ENCODE measurements at regions not wholly inside any gene's neighbourhood (a gene's known extent, or its start where the extent isn't known, plus 50 kb on each side); places are given as distances from the start of the nearest gene placed in this dataset.

GRCh38 chr5:51053361-51053760, 329.9 kb upstream of the ISL1 start:
- H3K56ac ChIP-seq (ENCODE audit: low read length): no peak overlapping the region
- no peak overlapping the region for H3K4me3 ChIP-seq (ENCODE audit: low read length)
- no peak overlapping the region for H3K4ac ChIP-seq (ENCODE audit: low read depth, low read length)
- no peaks in the 10 kb centered on the region for H3K36me3 ChIP-seq (ENCODE audit: control insufficient read depth, insufficient read depth, low read length)
- H3K18ac ChIP-seq (ENCODE audit: low read length): no peak overlapping the region
- no peak overlapping the region for H4K8ac ChIP-seq (ENCODE audit: low read depth, low read length)
- H3K27me3 ChIP-seq (ENCODE audit: insufficient read depth, low read length, poor library complexity): no peaks in the 10 kb centered on the region
- no peak overlapping the region for H3K27ac ChIP-seq (ENCODE audit: low read depth, low read length)
- no peaks in the 10 kb centered on the region for H3K79me1 ChIP-seq (ENCODE audit: low read length)
- no peaks in the 10 kb centered on the region for H3K79me2 ChIP-seq (ENCODE audit: control insufficient read depth, insufficient read depth, low read length)
- H2BK15ac ChIP-seq (replicated peaks; ENCODE audit: low read depth): no peak overlapping the region
- WGBS (ENCODE audit: extremely low coverage, insufficient coverage, low lambda C conversion rate): no CpG with 5 or more reads among the region's 2 CpGs
- H2BK5ac ChIP-seq (ENCODE audit: low read length): no peak overlapping the region
- H3K4me2 ChIP-seq (ENCODE audit: low read length): no peak overlapping the region
- no peak for DNase-seq
- no peaks in the 10 kb centered on the region for H3K4me1 ChIP-seq (ENCODE audit: control insufficient read depth, low read depth, low read length)
- no peak overlapping the region for H2AK5ac ChIP-seq (ENCODE audit: low read length)
- H3K9ac ChIP-seq (ENCODE audit: low read length): no peak overlapping the region
- H4K5ac ChIP-seq (ENCODE audit: low read length): no peak overlapping the region
- no peak overlapping the region for H3K23ac ChIP-seq (ENCODE audit: low read length)
- H2BK120ac ChIP-seq (ENCODE audit: low read depth, low read length): no peak overlapping the region

- WGBS (ENCODE audit: extremely low coverage, insufficient coverage, low lambda C conversion rate): no CpG with 5 or more reads among the region's 5 CpGs
- H3K4me1 ChIP-seq (ENCODE audit: control insufficient read depth, low read depth, low read length): no peaks in the 10 kb centered on the region
Measured at GRCh38 chr5:51060953-51061352, 322.3 kb upstream of the ISL1 start.

GRCh38 chr5:51072937-51073336, 310.3 kb upstream of the ISL1 start:
- H3K36me3 ChIP-seq (ENCODE audit: control insufficient read depth, insufficient read depth, low read length): no peaks in the 10 kb centered on the region
- H4K8ac ChIP-seq (ENCODE audit: low read depth, low read length): no peak overlapping the region
- no peak overlapping the region for H3K4ac ChIP-seq (ENCODE audit: low read depth, low read length)
- no peaks in the 10 kb centered on the region for H3K79me1 ChIP-seq (ENCODE audit: low read length)
- no peak overlapping the region for H3K27ac ChIP-seq (ENCODE audit: low read depth, low read length)
- no peaks in the 10 kb centered on the region for H3K79me2 ChIP-seq (ENCODE audit: control insufficient read depth, insufficient read depth, low read length)
- H3K4me3 ChIP-seq (ENCODE audit: low read length): no peak overlapping the region
- H3K4me1 ChIP-seq (ENCODE audit: control insufficient read depth, low read depth, low read length): no peaks in the 10 kb centered on the region
- no peak overlapping the region for H3K9ac ChIP-seq (ENCODE audit: low read length)
- no peak overlapping the region for H3K4me2 ChIP-seq (ENCODE audit: low read length)
- no peak overlapping the region for H4K5ac ChIP-seq (ENCODE audit: low read length)
- DNase-seq: no peak
- H2BK15ac ChIP-seq (replicated peaks; ENCODE audit: low read depth): no peak overlapping the region
- no peak overlapping the region for H3K18ac ChIP-seq (ENCODE audit: low read length)
- no peaks in the 10 kb centered on the region for H3K27me3 ChIP-seq (ENCODE audit: insufficient read depth, low read length, poor library complexity)
- no peak overlapping the region for H3K56ac ChIP-seq (ENCODE audit: low read length)
- no peak overlapping the region for H3K23ac ChIP-seq (ENCODE audit: low read length)
- no peak overlapping the region for H2BK120ac ChIP-seq (ENCODE audit: low read depth, low read length)
- no CpG with 5 or more reads among the region's 5 CpGs for WGBS (ENCODE audit: extremely low coverage, insufficient coverage, low lambda C conversion rate)
- H2AK5ac ChIP-seq (ENCODE audit: low read length): no peak overlapping the region
- no peak overlapping the region for H2BK5ac ChIP-seq (ENCODE audit: low read length)

More at GRCh38 chr5:51060953-51061352, 322.3 kb upstream of the ISL1 start:
- H3K79me2 ChIP-seq (ENCODE audit: control insufficient read depth, insufficient read depth, low read length): no peaks in the 10 kb centered on the region
- no peak overlapping the region for H2BK5ac ChIP-seq (ENCODE audit: low read length)
- H2BK15ac ChIP-seq (replicated peaks; ENCODE audit: low read depth): no peak overlapping the region
- H3K23ac ChIP-seq (ENCODE audit: low read length): no peak overlapping the region
- H3K4ac ChIP-seq (ENCODE audit: low read depth, low read length): no peak overlapping the region
- DNase-seq: peak; percentile 78
- no peak overlapping the region for H3K18ac ChIP-seq (ENCODE audit: low read length)
- no peak overlapping the region for H3K27ac ChIP-seq (ENCODE audit: low read depth, low read length)
- H3K4me2 ChIP-seq (ENCODE audit: low read length): no peak overlapping the region
- no peak overlapping the region for H2BK120ac ChIP-seq (ENCODE audit: low read depth, low read length)
- no peak overlapping the region for H4K8ac ChIP-seq (ENCODE audit: low read depth, low read length)
- H3K4me3 ChIP-seq (ENCODE audit: low read length): no peak overlapping the region
- no peak overlapping the region for H3K9ac ChIP-seq (ENCODE audit: low read length)
- H4K5ac ChIP-seq (ENCODE audit: low read length): no peak overlapping the region
- H3K79me1 ChIP-seq (ENCODE audit: low read length): no peaks in the 10 kb centered on the region
- H2AK5ac ChIP-seq (ENCODE audit: low read length): no peak overlapping the region
- H3K56ac ChIP-seq (ENCODE audit: low read length): no peak overlapping the region
- H3K36me3 ChIP-seq (ENCODE audit: control insufficient read depth, insufficient read depth, low read length): no peaks in the 10 kb centered on the region
- no peaks in the 10 kb centered on the region for H3K27me3 ChIP-seq (ENCODE audit: insufficient read depth, low read length, poor library complexity)

- no peak overlapping the region for H2BK5ac ChIP-seq (ENCODE audit: low read length)
- H3K4me1 ChIP-seq (ENCODE audit: control insufficient read depth, low read depth, low read length): no peaks in the 10 kb centered on the region
- H3K4me3 ChIP-seq (ENCODE audit: low read length): no peak overlapping the region
- H3K79me2 ChIP-seq (ENCODE audit: control insufficient read depth, insufficient read depth, low read length): no peaks in the 10 kb centered on the region
- no peak overlapping the region for H4K8ac ChIP-seq (ENCODE audit: low read depth, low read length)
- H3K4me2 ChIP-seq (ENCODE audit: low read length): no peak overlapping the region
- H2BK120ac ChIP-seq (ENCODE audit: low read depth, low read length): no peak overlapping the region
- H4K5ac ChIP-seq (ENCODE audit: low read length): no peak overlapping the region
- no peak overlapping the region for H3K56ac ChIP-seq (ENCODE audit: low read length)
- no peak overlapping the region for H3K4ac ChIP-seq (ENCODE audit: low read depth, low read length)
- H3K9ac ChIP-seq (ENCODE audit: low read length): no peak overlapping the region
- no peak overlapping the region for H3K27ac ChIP-seq (ENCODE audit: low read depth, low read length)
- peak; percentile 92 for DNase-seq
- H3K79me1 ChIP-seq (ENCODE audit: low read length): no peaks in the 10 kb centered on the region
- H3K27me3 ChIP-seq (ENCODE audit: insufficient read depth, low read length, poor library complexity): no peaks in the 10 kb centered on the region
- H3K23ac ChIP-seq (ENCODE audit: low read length): no peak overlapping the region
- no peak overlapping the region for H2AK5ac ChIP-seq (ENCODE audit: low read length)
- H2BK15ac ChIP-seq (replicated peaks; ENCODE audit: low read depth): no peak overlapping the region
- WGBS (ENCODE audit: extremely low coverage, insufficient coverage, low lambda C conversion rate): no CpG with 5 or more reads among the region's 1 CpG
- no peaks in the 10 kb centered on the region for H3K36me3 ChIP-seq (ENCODE audit: control insufficient read depth, insufficient read depth, low read length)
- no peak overlapping the region for H3K18ac ChIP-seq (ENCODE audit: low read length)
Measured at GRCh38 chr5:51082741-51083140, 300.5 kb upstream of the ISL1 start.

- Histone ChIP-seq H3K9ac (ENCODE audit: low read length) (no peak overlapping the region), H2AK5ac (ENCODE audit: low read length) (no peak overlapping the region), H2BK5ac (ENCODE audit: low read length) (no peak overlapping the region), H3K79me2 (ENCODE audit: control insufficient read depth, insufficient read depth, low read length) (no peaks in the 10 kb centered on the region), H3K27me3 (ENCODE audit: insufficient read depth, low read length, poor library complexity) (no peaks in the 10 kb centered on the region), H3K18ac (ENCODE audit: low read length) (no peak overlapping the region), H4K5ac (ENCODE audit: low read length) (no peak overlapping the region), H3K4me2 (ENCODE audit: low read length) (no peak overlapping the region), H2BK120ac (ENCODE audit: low read depth, low read length) (no peak overlapping the region), H3K56ac (ENCODE audit: low read length) (no peak overlapping the region), H3K4ac (ENCODE audit: low read depth, low read length) (no peak overlapping the region), H3K4me1 (ENCODE audit: control insufficient read depth, low read depth, low read length) (no peaks in the 10 kb centered on the region), H3K27ac (ENCODE audit: low read depth, low read length) (no peak overlapping the region), H4K8ac (ENCODE audit: low read depth, low read length) (no peak overlapping the region), H2BK15ac (replicated peaks; ENCODE audit: low read depth) (no peak overlapping the region), H3K79me1 (ENCODE audit: low read length) (no peaks in the 10 kb centered on the region), H3K4me3 (ENCODE audit: low read length) (no peak overlapping the region), H3K23ac (ENCODE audit: low read length) (no peak overlapping the region), H3K36me3 (ENCODE audit: control insufficient read depth, insufficient read depth, low read length) (no peaks in the 10 kb centered on the region)
- DNase-seq: no peak
- WGBS (ENCODE audit: extremely low coverage, insufficient coverage, low lambda C conversion rate): no CpG with 5 or more reads among the region's 2 CpGs
Measured at GRCh38 chr5:51091816-51092215, 291.4 kb upstream of the ISL1 start.

- Histone ChIP-seq H2AK5ac (ENCODE audit: low read length) (no peak overlapping the region), H3K4me3 (ENCODE audit: low read length) (no peak overlapping the region), H3K4me2 (ENCODE audit: low read length) (no peak overlapping the region), H2BK5ac (ENCODE audit: low read length) (no peak overlapping the region), H3K36me3 (ENCODE audit: control insufficient read depth, insufficient read depth, low read length) (no peaks in the 10 kb centered on the region), H3K56ac (ENCODE audit: low read length) (no peak overlapping the region), H3K79me2 (ENCODE audit: control insufficient read depth, insufficient read depth, low read length) (no peaks in the 10 kb centered on the region), H2BK15ac (replicated peaks; ENCODE audit: low read depth) (no peak overlapping the region), H3K4ac (ENCODE audit: low read depth, low read length) (peak overlapping the region; percentile 31), H3K27ac (ENCODE audit: low read depth, low read length) (no peak overlapping the region), H3K79me1 (ENCODE audit: low read length) (no peaks in the 10 kb centered on the region), H4K8ac (ENCODE audit: low read depth, low read length) (no peak overlapping the region), H3K27me3 (ENCODE audit: insufficient read depth, low read length, poor library complexity) (no peaks in the 10 kb centered on the region), H3K18ac (ENCODE audit: low read length) (no peak overlapping the region), H4K5ac (ENCODE audit: low read length) (no peak overlapping the region), H2BK120ac (ENCODE audit: low read depth, low read length) (no peak overlapping the region), H3K4me1 (ENCODE audit: control insufficient read depth, low read depth, low read length) (no peaks in the 10 kb centered on the region), H3K23ac (ENCODE audit: low read length) (no peak overlapping the region), H3K9ac (ENCODE audit: low read length) (no peak overlapping the region)
- peak; percentile 64 for DNase-seq
- no CpG with 5 or more reads among the region's 8 CpGs for WGBS (ENCODE audit: extremely low coverage, insufficient coverage, low lambda C conversion rate)
Measured at GRCh38 chr5:51095486-51095885, 287.8 kb upstream of the ISL1 start.
